Activated naive CD8-positive, alpha-beta T cell treated with anti-CD3 and anti-CD28 coated beads, Interleukin-2, amount 50 U/mL, for 24 hours (primary cell): ENCODE measurements at regions not wholly inside any gene's neighbourhood (a gene's known extent, or its start where the extent isn't known, plus 50 kb on each side); places are given as distances from the start of the nearest gene placed in this dataset.

Source experiments
- ATAC-seq: fragments of 150-1000 bp; cut with Tn5 transposase; one replicate; pipeline ENCODE4 v1.10.0; 2021
- DNase-seq: peaks from one replicate; pipeline ENCODE4 v3.0.0; 2021
- H3K27ac Mint-ChIP-seq: one replicate; pipeline ENCODE4 v1.8.0; 2021; ENCODE audit warnings: mild to moderate bottlenecking, mixed read lengths
- H3K27me3 Mint-ChIP-seq: one replicate; pipeline ENCODE4 v1.8.0; 2021; ENCODE audit warnings: mixed read lengths
- H3K36me3 Mint-ChIP-seq: one replicate; pipeline ENCODE4 v1.8.0; 2021; ENCODE audit warnings: low read depth, mixed read lengths
- H3K4me1 Mint-ChIP-seq: one replicate; pipeline ENCODE4 v1.8.0; 2021; ENCODE audit warnings: mixed read lengths
- H3K4me3 Mint-ChIP-seq: one replicate; pipeline ENCODE4 v1.8.0; 2021; ENCODE audit warnings: mild to moderate bottlenecking, moderate library complexity, mixed read lengths
- H3K9me3 Mint-ChIP-seq: one replicate; pipeline ENCODE4 v1.8.0; 2021; ENCODE audit warnings: mixed read lengths

DNA sequence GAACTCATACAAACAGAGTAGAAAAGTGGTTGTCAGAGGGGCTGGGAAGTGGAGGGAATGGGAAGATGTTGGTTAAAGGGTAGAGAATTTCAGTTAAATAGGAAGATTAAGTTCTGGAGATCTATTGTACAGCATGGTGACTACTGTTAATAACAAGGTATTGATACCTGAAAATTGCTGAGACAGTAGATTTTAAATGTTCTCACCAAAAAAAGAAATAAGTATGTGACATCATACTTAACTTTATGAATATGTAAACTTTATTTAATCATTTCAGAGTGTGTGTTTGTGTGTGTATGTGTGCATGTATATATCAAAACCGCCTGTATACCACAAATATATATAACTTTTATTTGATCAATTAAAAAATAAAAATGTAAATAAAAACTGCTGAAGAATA lies 896.4 kb downstream of the TFAP2A start:
- H3K27me3 Mint-ChIP-seq = no peaks in the 10 kb centered on the region
- H3K27ac Mint-ChIP-seq = no peak overlapping the region
- H3K36me3 Mint-ChIP-seq = no peaks in the 10 kb centered on the region
- peaks cover 6% of the 10 kb centered on the region for H3K4me1 Mint-ChIP-seq
- no peak overlapping the region for H3K4me3 Mint-ChIP-seq
- no peak for ATAC-seq
- DNase-seq = no peak
- H3K9me3 Mint-ChIP-seq = peaks cover 3% of the 10 kb centered on the region

DNA sequence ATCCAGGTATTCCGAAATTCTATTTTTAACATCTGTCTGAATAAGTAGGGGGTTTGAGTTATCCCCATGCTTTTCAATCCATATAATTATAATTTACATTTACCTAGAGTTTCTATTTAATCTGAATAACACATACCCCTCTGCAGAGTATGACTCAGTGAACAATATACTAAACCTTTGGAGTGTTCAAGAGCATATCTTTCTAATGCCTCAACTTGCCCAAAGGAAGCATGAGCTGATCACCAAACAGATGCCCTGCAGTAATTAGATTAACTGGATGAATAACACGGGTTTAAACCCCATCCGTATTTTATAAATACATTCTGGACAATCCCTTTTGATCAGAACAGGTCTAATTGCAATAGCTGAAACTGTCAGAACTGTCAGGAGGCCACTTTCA lies 897.1 kb downstream of the TFAP2A start:
- no peak overlapping the region for H3K27ac Mint-ChIP-seq
- ATAC-seq (no peak), DNase-seq (no peak)
- peaks cover 3% of the 10 kb centered on the region for H3K9me3 Mint-ChIP-seq
- H3K36me3 Mint-ChIP-seq = no peaks in the 10 kb centered on the region
- no peaks in the 10 kb centered on the region for H3K27me3 Mint-ChIP-seq
- peaks cover 6% of the 10 kb centered on the region for H3K4me1 Mint-ChIP-seq
- H3K4me3 Mint-ChIP-seq = no peak overlapping the region

- no peak overlapping the region for H3K27ac Mint-ChIP-seq
- DNase-seq (no peak), ATAC-seq (no peak)
- H3K4me1 Mint-ChIP-seq = peaks cover 3% of the 10 kb centered on the region
- no peaks in the 10 kb centered on the region for H3K27me3 Mint-ChIP-seq
- H3K9me3 Mint-ChIP-seq = peaks cover 3% of the 10 kb centered on the region
- H3K36me3 Mint-ChIP-seq = no peaks in the 10 kb centered on the region
- H3K4me3 Mint-ChIP-seq = no peak overlapping the region
Observed at GRCh38 chr6:9515633-9516606, 899.0 kb downstream of the TFAP2A start.

DNA sequence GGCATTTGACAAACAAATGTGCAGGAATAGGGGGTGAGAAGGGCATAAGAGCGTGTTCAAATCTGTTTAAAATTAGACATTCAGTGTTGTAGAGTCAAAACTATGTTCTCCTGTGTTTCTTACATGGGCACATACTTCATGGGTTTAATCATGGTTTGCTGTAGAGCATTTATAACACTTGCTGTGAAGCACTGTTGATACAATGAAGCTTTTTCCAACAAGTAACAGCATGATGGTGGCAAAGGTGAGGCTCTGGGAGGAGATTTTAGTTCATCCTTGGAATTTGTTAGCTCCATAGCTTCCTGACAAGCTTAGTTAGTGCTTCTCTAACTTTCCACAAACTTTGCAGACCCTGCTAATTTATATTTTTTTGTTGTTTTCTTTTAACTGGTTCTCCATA lies 900.7 kb downstream of the TFAP2A start:
- no peak overlapping the region for H3K4me3 Mint-ChIP-seq
- no peaks in the 10 kb centered on the region for H3K27me3 Mint-ChIP-seq
- H3K9me3 Mint-ChIP-seq = peaks cover 6% of the 10 kb centered on the region
- ATAC-seq (no peak), DNase-seq (no peak)
- no peak overlapping the region for H3K27ac Mint-ChIP-seq
- no peaks in the 10 kb centered on the region for H3K4me1 Mint-ChIP-seq
- H3K36me3 Mint-ChIP-seq = no peaks in the 10 kb centered on the region

DNA sequence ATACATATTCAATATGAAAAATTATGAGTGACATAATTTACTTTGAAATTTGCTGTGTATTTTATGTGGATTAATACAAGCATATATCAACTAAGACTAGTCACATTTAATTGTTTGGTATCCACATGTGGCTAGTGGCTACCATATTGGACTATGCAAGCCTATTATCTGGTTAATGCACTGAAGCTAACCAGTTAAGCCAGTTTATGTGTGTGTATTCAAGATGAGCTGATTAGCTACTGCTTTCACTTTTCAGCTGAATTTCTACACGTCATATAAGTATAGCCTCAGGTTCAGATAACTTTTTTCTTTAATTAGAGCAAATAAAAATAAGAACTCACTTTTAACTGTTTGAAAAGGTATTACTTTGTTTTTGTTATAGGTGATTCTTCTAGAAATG lies 903.7 kb downstream of the TFAP2A start:
- Mint-ChIP-seq H3K4me1 (no peaks in the 10 kb centered on the region), H3K27me3 (no peaks in the 10 kb centered on the region), H3K27ac (no peak overlapping the region), H3K36me3 (no peaks in the 10 kb centered on the region), H3K9me3 (peaks cover 10% of the 10 kb centered on the region), H3K4me3 (no peak overlapping the region)
- ATAC-seq = no peak
- DNase-seq = no peak

DNA sequence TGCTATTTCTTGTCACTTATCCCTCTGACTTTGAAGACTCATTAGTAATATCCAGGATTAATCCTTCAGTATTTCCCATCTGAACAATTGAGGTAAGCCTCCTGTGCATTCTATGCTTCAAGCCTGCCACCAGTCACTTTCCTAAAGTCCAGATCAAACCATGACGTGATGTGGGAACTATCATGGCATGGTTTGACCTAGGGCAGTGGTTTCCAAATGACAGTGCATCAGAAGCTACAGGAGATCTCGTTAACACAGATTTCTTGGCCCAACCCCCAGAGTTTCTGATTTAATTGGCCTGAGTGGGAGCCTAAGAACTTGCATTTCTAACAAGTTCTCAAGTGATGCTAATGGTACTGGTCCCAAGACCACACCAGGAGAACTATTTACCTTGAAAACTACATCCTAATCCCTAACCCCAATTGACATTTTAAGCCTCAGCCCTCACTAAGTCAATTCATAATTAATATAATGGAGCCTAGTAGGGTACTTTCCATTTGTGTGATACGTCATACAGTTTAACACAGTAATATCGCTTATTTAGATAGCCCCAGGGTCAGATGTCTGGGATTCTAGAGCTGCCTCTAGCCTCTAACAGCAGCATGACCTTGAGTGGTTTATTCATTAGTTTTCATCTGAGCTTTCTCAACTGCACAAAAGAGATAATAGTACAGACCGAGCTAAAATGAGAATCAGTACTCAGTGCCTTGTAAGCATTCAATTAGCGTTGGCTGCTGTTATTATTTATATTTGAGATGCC lies 907.6 kb downstream of the TFAP2A start:
- H3K27me3 Mint-ChIP-seq = no peaks in the 10 kb centered on the region
- H3K4me1 Mint-ChIP-seq = no peaks in the 10 kb centered on the region
- no peaks in the 10 kb centered on the region for H3K36me3 Mint-ChIP-seq
- ATAC-seq (no peak), DNase-seq (no peak)
- no peak overlapping the region for H3K27ac Mint-ChIP-seq
- peaks cover 7% of the 10 kb centered on the region for H3K9me3 Mint-ChIP-seq
- H3K4me3 Mint-ChIP-seq = no peak overlapping the region

GRCh38 chr6:9504191-9504590 lies 910.7 kb downstream of the TFAP2A start:
- ATAC-seq (no peak), DNase-seq (no peak)
- Mint-ChIP-seq H3K36me3 (no peaks in the 10 kb centered on the region), H3K27ac (no peak overlapping the region), H3K4me3 (no peak overlapping the region), H3K27me3 (no peaks in the 10 kb centered on the region), H3K4me1 (no peaks in the 10 kb centered on the region), H3K9me3 (peaks cover 4% of the 10 kb centered on the region)

- Mint-ChIP-seq H3K27ac (no peak overlapping the region), H3K27me3 (no peaks in the 10 kb centered on the region), H3K4me3 (no peak overlapping the region), H3K9me3 (peaks cover 4% of the 10 kb centered on the region), H3K4me1 (no peaks in the 10 kb centered on the region), H3K36me3 (no peaks in the 10 kb centered on the region)
- no peak for DNase-seq
- ATAC-seq = no peak
Observed at GRCh38 chr6:9503111-9503761, 911.6 kb downstream of the TFAP2A start.

DNA sequence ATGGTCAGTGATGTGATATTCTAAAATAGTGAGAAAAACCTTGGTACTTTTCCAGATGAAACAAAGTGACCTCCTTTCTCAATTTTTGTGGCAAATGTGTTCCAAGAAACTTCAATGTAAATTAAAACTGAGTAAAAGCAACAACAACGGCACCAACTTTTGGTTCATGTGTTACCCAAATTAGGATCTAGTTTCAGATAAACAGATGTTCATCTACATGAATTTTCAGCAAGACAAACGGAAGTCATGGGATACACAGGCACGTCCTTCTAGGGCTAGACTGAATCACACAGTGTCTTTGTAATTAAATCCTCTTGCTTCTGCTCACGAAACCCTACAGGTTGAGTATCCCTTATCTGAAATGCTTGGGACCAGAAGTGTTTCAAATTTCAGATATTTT lies 915.2 kb downstream of the TFAP2A start:
- Mint-ChIP-seq H3K4me1 (no peaks in the 10 kb centered on the region), H3K36me3 (no peaks in the 10 kb centered on the region), H3K4me3 (no peak overlapping the region), H3K9me3 (peaks cover 3% of the 10 kb centered on the region), H3K27ac (no peak overlapping the region), H3K27me3 (no peaks in the 10 kb centered on the region)
- ATAC-seq = no peak
- no peak for DNase-seq

GRCh38 chr6:9496837-9497236 lies 918.0 kb downstream of the TFAP2A start:
- Mint-ChIP-seq H3K36me3 (no peaks in the 10 kb centered on the region), H3K4me1 (no peaks in the 10 kb centered on the region), H3K27ac (no peak overlapping the region), H3K9me3 (peaks cover 5% of the 10 kb centered on the region), H3K4me3 (no peak overlapping the region), H3K27me3 (no peaks in the 10 kb centered on the region)
- no peak for DNase-seq
- no peak for ATAC-seq

DNA sequence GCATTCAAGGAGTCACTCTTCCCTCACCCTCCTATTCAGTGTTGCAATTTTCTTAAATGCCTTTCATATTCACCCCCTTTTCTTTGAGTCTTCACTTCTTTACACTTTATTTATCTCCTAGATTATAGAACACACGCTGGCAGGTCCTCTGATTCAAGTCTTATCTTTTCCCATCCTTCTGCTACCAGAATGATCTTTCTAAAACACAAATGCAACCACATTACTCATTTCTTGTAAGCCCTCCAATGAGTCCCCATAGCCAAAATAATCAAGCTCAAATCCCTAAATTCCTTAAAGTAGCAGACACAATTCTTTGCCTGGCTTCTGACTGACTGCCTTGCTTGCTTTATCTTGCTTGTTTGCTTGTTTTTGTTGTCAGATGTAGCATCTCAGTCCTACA lies 920.0 kb downstream of the TFAP2A start:
- Mint-ChIP-seq H3K27me3 (no peaks in the 10 kb centered on the region), H3K4me1 (no peaks in the 10 kb centered on the region), H3K36me3 (no peaks in the 10 kb centered on the region), H3K9me3 (peaks cover 5% of the 10 kb centered on the region), H3K4me3 (no peak overlapping the region), H3K27ac (no peak overlapping the region)
- ATAC-seq (no peak), DNase-seq (no peak)

DNA sequence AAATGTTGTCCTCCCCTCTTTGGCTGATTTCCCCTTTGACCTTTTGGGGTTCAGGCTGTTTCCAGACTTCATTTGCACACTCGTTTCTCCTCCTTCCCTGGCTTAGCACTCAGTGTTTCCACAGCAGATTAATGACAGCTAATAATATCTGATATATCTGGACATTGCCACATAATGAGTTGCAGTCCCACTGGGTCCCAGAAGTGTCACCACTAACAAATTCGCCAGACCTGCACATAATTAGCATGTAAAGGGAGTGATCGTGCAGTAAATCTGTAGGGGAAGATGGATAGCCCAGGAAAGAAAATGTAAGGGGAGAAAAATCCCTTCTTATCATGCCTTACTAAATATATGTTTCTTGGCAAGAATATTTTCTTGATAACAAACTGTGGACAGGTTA lies 922.1 kb downstream of the TFAP2A start:
- no peaks in the 10 kb centered on the region for H3K36me3 Mint-ChIP-seq
- no peak overlapping the region for H3K4me3 Mint-ChIP-seq
- no peaks in the 10 kb centered on the region for H3K27me3 Mint-ChIP-seq
- no peaks in the 10 kb centered on the region for H3K4me1 Mint-ChIP-seq
- DNase-seq = no peak
- no peak overlapping the region for H3K27ac Mint-ChIP-seq
- no peak for ATAC-seq
- H3K9me3 Mint-ChIP-seq = peaks cover 5% of the 10 kb centered on the region

DNA sequence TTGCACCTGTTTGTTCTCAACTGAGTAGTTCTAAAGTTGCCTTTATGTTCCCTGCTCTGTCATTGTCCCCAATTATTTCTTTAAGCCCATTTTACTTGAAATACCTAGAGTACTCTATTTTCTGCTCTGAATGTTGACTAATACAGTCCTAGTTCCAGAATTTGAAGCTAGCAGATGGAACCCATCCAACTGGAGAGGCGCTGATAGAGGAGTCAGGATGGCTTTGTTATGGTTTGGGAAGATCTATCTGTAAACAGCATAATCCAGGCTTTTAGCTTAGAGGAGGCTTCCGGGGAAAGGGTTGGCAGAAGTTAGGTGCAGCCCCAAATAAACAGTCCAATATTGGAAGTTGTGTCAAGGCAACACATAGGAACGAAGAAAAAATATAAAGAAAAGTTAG lies 927.7 kb downstream of the TFAP2A start:
- H3K4me3 Mint-ChIP-seq = no peak overlapping the region
- no peaks in the 10 kb centered on the region for H3K9me3 Mint-ChIP-seq
- ATAC-seq = no peak

GRCh38 chr6:9485992-9486391 lies 928.9 kb downstream of the TFAP2A start:
- H3K27me3 Mint-ChIP-seq = no peaks in the 10 kb centered on the region
- ATAC-seq (no peak), DNase-seq (no peak)
- H3K27ac Mint-ChIP-seq = no peak overlapping the region
- H3K4me3 Mint-ChIP-seq = no peak overlapping the region
- H3K4me1 Mint-ChIP-seq = no peaks in the 10 kb centered on the region
- no peaks in the 10 kb centered on the region for H3K9me3 Mint-ChIP-seq
- H3K36me3 Mint-ChIP-seq = no peaks in the 10 kb centered on the region

More for the DNA sequence above, 927.7 kb downstream of the TFAP2A start:
- DNase-seq = no peak
- Mint-ChIP-seq H3K27ac (no peak overlapping the region), H3K36me3 (no peaks in the 10 kb centered on the region), H3K27me3 (no peaks in the 10 kb centered on the region), H3K4me1 (no peaks in the 10 kb centered on the region)

DNA sequence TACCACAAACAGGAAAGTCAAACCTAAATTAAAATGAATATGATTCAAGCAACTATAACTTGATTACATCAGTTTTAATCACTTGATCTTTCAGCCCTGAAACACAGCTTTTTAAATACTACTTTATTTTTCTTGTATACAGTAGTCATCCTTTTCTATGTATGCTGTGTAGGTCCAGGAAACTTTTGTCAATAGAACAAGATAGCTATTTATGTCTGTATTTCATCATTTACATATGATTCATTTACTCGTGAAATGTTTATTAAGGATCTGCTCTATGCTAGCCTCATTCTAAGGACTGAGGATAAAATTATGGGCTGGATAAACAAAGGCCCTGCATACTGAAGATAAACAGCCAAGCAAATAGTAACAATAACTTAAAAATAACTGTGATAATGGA lies 930.2 kb downstream of the TFAP2A start:
- no peaks in the 10 kb centered on the region for H3K9me3 Mint-ChIP-seq
- H3K4me1 Mint-ChIP-seq = no peaks in the 10 kb centered on the region
- no peak overlapping the region for H3K4me3 Mint-ChIP-seq
- H3K27ac Mint-ChIP-seq = no peak overlapping the region
- no peak for DNase-seq
- no peaks in the 10 kb centered on the region for H3K27me3 Mint-ChIP-seq
- no peak for ATAC-seq
- H3K36me3 Mint-ChIP-seq = no peaks in the 10 kb centered on the region
